ENCODE measurements at regions not wholly inside any gene's neighbourhood (a gene's known extent, or its start where the extent isn't known, plus 50 kb on each side); places are given as distances from the start of the nearest gene placed in this dataset.

DNA sequence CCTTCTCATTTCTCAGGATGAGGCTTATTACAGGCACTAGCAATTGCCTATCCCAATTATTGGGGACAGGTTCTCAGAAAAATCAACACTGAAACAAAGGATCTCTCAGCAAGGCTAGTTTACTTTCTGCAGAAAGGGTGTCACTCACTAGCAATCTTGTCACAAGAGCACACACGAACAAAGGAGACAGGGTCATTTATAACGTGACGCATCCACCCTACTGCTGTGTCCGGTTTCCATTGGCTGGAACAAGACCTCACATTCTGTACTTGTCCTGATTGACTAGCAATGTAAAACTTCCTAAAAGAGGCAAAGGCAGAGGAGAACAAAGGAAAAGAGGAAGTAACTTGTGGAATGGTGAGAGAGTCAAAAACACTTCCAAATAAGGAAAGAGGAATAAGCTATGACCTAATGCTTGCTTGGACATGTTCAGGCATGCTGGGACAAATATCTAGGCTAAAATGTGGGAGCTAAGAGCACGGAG, 160.2 kb upstream of the STXBP5 start:
- H3K4me1 ChIP-seq (replicated peaks; ENCODE audit: insufficient read depth) = no peaks in the 10 kb centered on the region
- H3K27ac ChIP-seq = no peak overlapping the region
- POLR2A ChIA-PET (ENCODE audit: unreplicated experiment) = no interaction called here
- no peaks in the 10 kb centered on the region for H3K79me2 ChIP-seq (ENCODE audit: low read depth)
- no peak overlapping the region for H3K4me2 ChIP-seq
- peaks cover 17% of the 10 kb centered on the region for H3K9me3 ChIP-seq (ENCODE audit: insufficient read depth, low read depth)
- no peak overlapping the region for H2AFZ ChIP-seq
- CTCF ChIA-PET = no interaction called here
- intact Hi-C loops (cut with micrococcal nuclease; ENCODE audit: unreplicated experiment) = no loop called here
- TF ChIP-seq EZH2 (IDR thresholded peaks at IDR 0.05; ENCODE audit: low read depth) = no peak
- TF ChIP-seq, protein P1, sequence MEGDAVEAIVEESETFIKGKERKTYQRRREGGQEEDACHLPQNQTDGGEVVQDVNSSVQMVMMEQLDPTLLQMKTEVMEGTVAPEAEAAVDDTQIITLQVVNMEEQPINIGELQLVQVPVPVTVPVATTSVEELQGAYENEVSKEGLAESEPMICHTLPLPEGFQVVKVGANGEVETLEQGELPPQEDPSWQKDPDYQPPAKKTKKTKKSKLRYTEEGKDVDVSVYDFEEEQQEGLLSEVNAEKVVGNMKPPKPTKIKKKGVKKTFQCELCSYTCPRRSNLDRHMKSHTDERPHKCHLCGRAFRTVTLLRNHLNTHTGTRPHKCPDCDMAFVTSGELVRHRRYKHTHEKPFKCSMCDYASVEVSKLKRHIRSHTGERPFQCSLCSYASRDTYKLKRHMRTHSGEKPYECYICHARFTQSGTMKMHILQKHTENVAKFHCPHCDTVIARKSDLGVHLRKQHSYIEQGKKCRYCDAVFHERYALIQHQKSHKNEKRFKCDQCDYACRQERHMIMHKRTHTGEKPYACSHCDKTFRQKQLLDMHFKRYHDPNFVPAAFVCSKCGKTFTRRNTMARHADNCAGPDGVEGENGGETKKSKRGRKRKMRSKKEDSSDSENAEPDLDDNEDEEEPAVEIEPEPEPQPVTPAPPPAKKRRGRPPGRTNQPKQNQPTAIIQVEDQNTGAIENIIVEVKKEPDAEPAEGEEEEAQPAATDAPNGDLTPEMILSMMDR (conservative IDR thresholded peaks at IDR 0.05) = no peak
- H3K4me3 ChIP-seq = no peak overlapping the region
- H4K20me1 ChIP-seq (ENCODE audit: insufficient read depth) = no peaks in the 10 kb centered on the region
- no peaks in the 10 kb centered on the region for H3F3A ChIP-seq (ENCODE audit: insufficient read depth, low read depth)
- no peaks in the 10 kb centered on the region for H3K9me2 ChIP-seq (ENCODE audit: insufficient read depth)
- H3K36me3 ChIP-seq (ENCODE audit: low read depth) = no peaks in the 10 kb centered on the region
- no peak for DNase-seq
- H3K27me3 ChIP-seq (ENCODE audit: insufficient read depth, low read depth) = no peaks in the 10 kb centered on the region
- no TSS peak for BruUV-seq (replicated peaks)

DNA sequence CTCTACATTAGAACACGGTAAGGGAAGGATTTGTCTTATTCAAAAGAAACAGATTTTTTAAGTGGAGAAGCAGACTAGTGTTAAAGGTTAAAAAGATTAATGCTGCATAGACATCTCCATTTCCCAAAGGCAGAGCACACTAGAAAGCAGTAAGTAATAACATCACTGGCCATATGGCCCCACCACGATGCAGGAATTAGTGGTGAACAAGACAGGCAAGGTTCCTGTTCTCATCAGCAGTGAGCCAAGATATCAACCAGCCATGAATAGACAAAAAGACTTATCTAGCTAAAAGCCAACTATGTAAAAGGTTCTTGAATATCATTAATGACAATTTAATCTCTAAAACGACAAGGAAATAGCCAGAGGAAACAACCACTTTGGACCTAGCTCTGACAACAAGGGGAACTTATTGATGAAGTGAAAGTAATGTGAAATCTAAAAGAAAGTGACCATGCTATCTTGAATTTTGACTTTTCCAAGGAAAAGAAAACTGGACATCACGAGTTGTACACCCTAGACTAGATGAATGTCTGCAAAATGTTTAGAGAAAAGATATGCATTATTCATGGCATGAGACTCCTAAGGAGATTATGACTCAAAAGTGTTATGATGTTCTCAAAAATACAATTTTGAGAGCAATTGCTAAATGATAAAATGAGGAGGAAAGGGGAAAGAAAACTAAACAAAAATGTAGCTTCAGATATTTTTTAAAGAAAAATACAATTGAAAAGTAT, 157.9 kb upstream of the STXBP5 start:
- H2AFZ ChIP-seq = no peak overlapping the region
- ChIA-PET CTCF (no interaction called here), POLR2A (ENCODE audit: unreplicated experiment) (no interaction called here)
- H3K9me2 ChIP-seq (ENCODE audit: insufficient read depth) = no peaks in the 10 kb centered on the region
- H3K4me1 ChIP-seq (replicated peaks; ENCODE audit: insufficient read depth) = no peaks in the 10 kb centered on the region
- H3K4me3 ChIP-seq = no peak overlapping the region
- no peaks in the 10 kb centered on the region for H3K79me2 ChIP-seq (ENCODE audit: low read depth)
- peaks cover 17% of the 10 kb centered on the region for H3K9me3 ChIP-seq (ENCODE audit: insufficient read depth, low read depth)
- no peaks in the 10 kb centered on the region for H3F3A ChIP-seq (ENCODE audit: insufficient read depth, low read depth)
- H3K27me3 ChIP-seq (ENCODE audit: insufficient read depth, low read depth) = no peaks in the 10 kb centered on the region
- BruUV-seq (replicated peaks) = no TSS peak
- TF ChIP-seq EZH2 (IDR thresholded peaks at IDR 0.05; ENCODE audit: low read depth) = no peak
- TF ChIP-seq, protein P1 (conservative IDR thresholded peaks at IDR 0.05) = no peak
- no peaks in the 10 kb centered on the region for H4K20me1 ChIP-seq (ENCODE audit: insufficient read depth)
- no peaks in the 10 kb centered on the region for H3K36me3 ChIP-seq (ENCODE audit: low read depth)
- DNase-seq = no peak
- no peak overlapping the region for H3K4me2 ChIP-seq
- no peak overlapping the region for H3K27ac ChIP-seq
- intact Hi-C loops (cut with micrococcal nuclease; ENCODE audit: unreplicated experiment) = no loop called here

DNA sequence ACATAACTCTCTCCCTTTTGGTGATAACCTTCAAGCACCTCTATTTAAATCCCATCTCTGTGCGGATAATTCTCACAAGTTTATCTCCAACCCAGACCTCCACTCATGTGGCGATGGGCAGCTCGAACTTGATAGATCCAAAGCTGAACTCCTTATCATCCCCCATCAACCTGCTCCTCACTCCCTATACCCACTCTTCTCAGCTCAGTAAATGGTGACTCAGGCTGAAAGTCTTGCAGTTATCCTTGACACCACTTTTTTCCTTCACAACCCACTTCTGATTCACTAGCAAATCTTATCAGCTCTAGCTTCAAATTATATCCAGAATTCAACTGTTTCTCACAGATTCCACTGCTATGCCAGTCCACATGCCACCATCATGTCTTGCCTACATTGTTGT, 155.3 kb upstream of the STXBP5 start:
- no peak for DNase-seq
- Histone ChIP-seq H3K4me2 (no peak overlapping the region), H3K9me3 (ENCODE audit: insufficient read depth, low read depth) (0 out of 2 replicates have a peak, but pooled peaks cover 10% of the 10 kb centered on the region), H3F3A (ENCODE audit: insufficient read depth, low read depth) (no peaks in the 10 kb centered on the region), H3K27ac (no peak overlapping the region), H3K27me3 (ENCODE audit: insufficient read depth, low read depth) (no peaks in the 10 kb centered on the region), H4K20me1 (ENCODE audit: insufficient read depth) (no peaks in the 10 kb centered on the region), H3K4me1 (replicated peaks; ENCODE audit: insufficient read depth) (no peaks in the 10 kb centered on the region), H3K9me2 (ENCODE audit: insufficient read depth) (no peaks in the 10 kb centered on the region), H2AFZ (no peak overlapping the region), H3K36me3 (ENCODE audit: low read depth) (no peaks in the 10 kb centered on the region), H3K79me2 (ENCODE audit: low read depth) (no peaks in the 10 kb centered on the region), H3K4me3 (no peak overlapping the region)
- intact Hi-C loops (cut with micrococcal nuclease; ENCODE audit: unreplicated experiment) = no loop called here
- no TSS peak for BruUV-seq (replicated peaks)
- ChIA-PET POLR2A (ENCODE audit: unreplicated experiment) (no interaction called here), CTCF (no interaction called here)
- TF ChIP-seq, protein P1 (conservative IDR thresholded peaks at IDR 0.05) = no peak
- no peak for TF ChIP-seq EZH2 (IDR thresholded peaks at IDR 0.05; ENCODE audit: low read depth)
